ENCODE measurements at regions not wholly inside any gene's neighbourhood (a gene's known extent, or its start where the extent isn't known, plus 50 kb on each side); places are given as distances from the start of the nearest gene placed in this dataset.

GRCh38 chr7:41060796-41061195 is 642.1 kb downstream of the INHBA start:
- FAIRE-seq = no peak

- FAIRE-seq = no peak
Measured at GRCh38 chr7:41059796-41060195, 643.1 kb downstream of the INHBA start.

- no peak for FAIRE-seq
Measured at GRCh38 chr7:41058986-41059741, 643.7 kb downstream of the INHBA start.

GRCh38 chr7:41054960-41055661 is 647.8 kb downstream of the INHBA start:
- FAIRE-seq = peak; percentile 73

GRCh38 chr7:41053820-41054219 is 649.1 kb downstream of the INHBA start:
- FAIRE-seq = no peak

- FAIRE-seq = no peak
Measured at GRCh38 chr7:41052736-41053135, 650.2 kb downstream of the INHBA start.

- FAIRE-seq = no peak
Measured at GRCh38 chr7:41052201-41052600, 650.7 kb downstream of the INHBA start.

- FAIRE-seq = no peak
Measured at GRCh38 chr7:41051535-41051934, 651.4 kb downstream of the INHBA start.

- FAIRE-seq = no peak
Measured at GRCh38 chr7:41051062-41051461, 651.8 kb downstream of the INHBA start.

GRCh38 chr7:41048771-41049170 is 654.1 kb downstream of the INHBA start:
- FAIRE-seq = no peak

- FAIRE-seq = peak; percentile 21
Measured at GRCh38 chr7:41047789-41048191, 655.1 kb downstream of the INHBA start.

- FAIRE-seq = no peak
Measured at GRCh38 chr7:41047211-41047610, 655.7 kb downstream of the INHBA start.

GRCh38 chr7:41046776-41047175 is 656.1 kb downstream of the INHBA start:
- FAIRE-seq = no peak

GRCh38 chr7:41046221-41046761 is 656.6 kb downstream of the INHBA start:
- no peak for FAIRE-seq

- peak; percentile 61 for FAIRE-seq
Measured at GRCh38 chr7:41045556-41046123, 657.2 kb downstream of the INHBA start.

- FAIRE-seq = no peak
Measured at GRCh38 chr7:41039981-41040380, 662.9 kb downstream of the INHBA start.

GRCh38 chr7:41039386-41039953 is 663.4 kb downstream of the INHBA start:
- FAIRE-seq = no peak

GRCh38 chr7:41038211-41038610 is 664.7 kb downstream of the INHBA start:
- FAIRE-seq = no peak

- no peak for FAIRE-seq
Measured at GRCh38 chr7:41037691-41038090, 665.2 kb downstream of the INHBA start.

- FAIRE-seq = no peak
Measured at GRCh38 chr7:41035794-41036193, 667.1 kb downstream of the INHBA start.

GRCh38 chr7:41033500-41033899 is 669.4 kb downstream of the INHBA start:
- no peak for FAIRE-seq

- no peak for FAIRE-seq
Measured at GRCh38 chr7:41030673-41031072, 672.2 kb downstream of the INHBA start.

- peak; percentile 97 for FAIRE-seq
Measured at GRCh38 chr7:41029072-41029499, 673.8 kb downstream of the INHBA start.
